ENCODE measurements at regions not wholly inside any gene's neighbourhood (a gene's known extent, or its start where the extent isn't known, plus 50 kb on each side); places are given as distances from the start of the nearest gene placed in this dataset.

DNA sequence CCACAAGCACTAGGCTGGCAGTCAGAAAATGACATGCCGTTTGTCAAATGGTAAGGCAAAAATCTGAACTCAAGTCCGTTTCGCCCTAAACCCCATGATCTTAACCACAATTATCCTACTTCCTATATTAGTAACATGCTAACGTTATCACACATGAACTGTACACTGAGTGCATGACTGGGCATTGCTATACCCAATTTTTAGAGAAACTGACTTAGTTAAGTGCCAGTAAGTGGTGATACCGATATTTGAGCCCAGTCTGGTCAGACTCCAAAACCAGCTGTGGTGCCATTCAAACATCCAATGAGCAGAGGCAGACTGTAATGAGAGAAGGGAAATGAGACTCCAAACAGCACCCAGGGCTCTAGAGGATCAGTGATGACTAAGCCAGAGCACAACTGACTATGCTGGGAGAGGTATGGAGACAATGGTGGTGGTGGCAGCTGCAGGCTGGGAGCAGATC lies 311.7 kb upstream of the PKDCC start:
- no peak for DNase-seq

DNA sequence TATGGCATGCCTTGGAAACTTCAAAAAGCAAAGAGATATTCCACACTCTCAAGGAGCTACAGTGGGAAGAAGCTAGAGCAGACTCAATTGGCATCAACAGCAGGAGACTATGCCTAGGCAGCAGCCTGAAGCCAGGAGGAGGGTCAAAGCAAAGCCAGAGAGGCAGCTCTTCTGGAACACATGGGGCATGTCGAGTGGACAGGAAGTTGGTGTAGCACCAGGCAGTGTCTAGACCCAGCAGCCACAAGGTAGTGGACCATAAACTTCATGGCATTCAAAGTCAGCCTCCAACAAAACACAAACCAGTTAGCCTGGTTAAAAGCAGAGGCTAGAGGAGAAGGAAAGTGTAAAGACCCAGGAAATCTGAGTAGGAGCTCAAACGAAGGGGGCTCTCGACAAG lies 311.2 kb upstream of the PKDCC start:
- DNase-seq: no peak

DNA sequence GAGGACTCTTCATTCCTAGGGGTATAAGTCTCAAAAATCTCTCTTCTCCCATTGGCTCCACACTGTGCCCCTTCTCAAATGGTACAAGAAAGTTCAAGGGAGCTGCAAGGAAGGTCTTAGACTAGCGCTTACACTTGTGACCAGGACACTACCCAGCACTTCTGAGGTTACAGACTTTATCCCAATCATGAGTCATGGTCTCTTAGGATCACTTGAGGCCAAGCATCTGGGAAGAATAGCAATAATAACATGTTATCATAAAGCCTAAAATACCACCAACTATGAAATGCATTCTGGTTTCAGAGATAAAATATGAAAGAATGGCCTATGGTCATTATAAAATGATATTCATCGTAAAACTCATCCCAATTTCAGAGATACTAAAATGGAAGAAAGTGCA lies 309.9 kb upstream of the PKDCC start:
- no peak for DNase-seq

DNA sequence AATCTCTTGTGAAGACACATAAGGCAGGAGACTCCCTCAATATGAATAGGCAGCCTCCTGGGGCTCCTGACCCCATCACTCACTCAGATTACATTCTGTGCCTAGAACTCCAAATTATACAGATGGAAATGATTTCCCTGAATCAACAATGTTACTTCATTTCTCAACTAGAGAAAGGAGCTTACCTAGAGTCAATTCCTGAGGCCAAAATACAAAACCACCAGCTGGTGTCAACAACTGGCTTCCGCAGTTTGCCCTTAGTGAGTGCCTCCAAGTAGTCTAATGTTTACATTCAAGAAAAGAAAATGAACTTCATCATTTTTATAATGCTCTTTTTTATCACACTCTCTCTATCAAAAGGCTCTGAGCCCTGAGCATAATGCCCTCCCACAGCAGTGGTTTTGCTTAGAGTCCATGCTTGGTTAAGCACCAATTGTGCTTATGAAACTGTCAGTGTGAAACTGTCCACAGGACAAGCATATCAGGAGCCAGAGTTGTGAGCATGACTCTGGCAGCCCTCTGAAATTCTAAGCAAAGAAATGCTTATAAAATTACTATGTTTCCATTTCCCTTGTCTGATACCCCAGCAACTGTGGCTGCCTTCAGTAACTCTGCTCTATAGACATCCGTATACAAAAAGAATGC lies 305.7 kb upstream of the PKDCC start:
- peak; percentile 29 for DNase-seq

DNA sequence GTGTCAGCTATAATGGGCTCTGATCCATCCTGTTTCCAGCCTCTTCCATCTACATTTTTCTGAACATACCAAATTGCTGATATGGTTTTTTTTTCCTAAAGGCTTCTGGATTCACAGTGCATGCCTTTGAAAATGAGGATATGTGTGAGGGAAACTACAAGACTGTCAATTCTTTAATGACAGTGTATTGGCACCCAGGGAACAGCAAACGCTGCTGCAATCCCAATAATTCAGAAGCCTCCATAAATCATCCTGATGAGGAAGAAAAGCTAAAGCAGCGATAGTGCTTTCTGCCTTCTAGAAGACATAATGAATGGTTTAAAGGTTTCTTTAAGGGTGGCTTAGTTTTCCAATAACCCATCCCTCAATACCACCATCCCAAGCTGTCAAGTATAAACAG lies 304.5 kb upstream of the PKDCC start:
- no peak for DNase-seq

DNA sequence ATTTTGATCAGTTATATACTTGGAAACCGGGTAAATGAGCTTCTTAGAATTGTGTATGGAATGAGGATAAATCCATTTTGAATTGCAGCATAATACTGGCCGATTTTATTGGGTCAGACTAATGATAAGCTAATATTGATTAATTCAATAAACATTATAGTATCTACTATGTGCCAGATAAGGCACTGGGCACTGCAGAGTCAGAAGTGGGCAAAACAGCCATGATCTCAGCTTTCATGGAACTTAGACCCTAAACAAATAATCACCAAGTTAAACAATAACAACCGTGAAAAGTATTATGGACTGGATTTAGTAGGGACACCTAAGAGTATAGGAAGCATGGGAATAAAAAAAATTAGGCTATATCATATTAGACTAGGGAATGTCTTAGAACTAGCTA lies 297.0 kb upstream of the PKDCC start:
- no peak for DNase-seq

DNA sequence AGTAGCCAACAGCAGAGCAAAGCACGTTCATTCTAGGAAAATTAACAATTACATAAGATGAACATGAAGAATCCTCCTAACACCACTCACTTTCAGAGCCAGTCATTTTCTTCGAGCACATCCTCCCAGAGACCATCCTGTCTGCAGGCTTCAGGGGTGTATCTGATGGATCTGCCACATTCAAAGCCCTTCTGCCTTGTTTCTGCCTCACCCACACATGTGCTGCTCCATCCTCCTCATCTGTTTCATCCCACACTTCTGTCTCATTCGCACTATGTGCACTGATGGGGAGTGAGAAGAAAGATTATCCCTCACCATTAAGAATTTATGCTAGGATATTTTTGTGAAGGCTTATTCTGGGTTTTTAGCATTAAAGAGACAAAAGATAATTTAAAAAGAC lies 287.9 kb upstream of the PKDCC start:
- DNase-seq: no peak

DNA sequence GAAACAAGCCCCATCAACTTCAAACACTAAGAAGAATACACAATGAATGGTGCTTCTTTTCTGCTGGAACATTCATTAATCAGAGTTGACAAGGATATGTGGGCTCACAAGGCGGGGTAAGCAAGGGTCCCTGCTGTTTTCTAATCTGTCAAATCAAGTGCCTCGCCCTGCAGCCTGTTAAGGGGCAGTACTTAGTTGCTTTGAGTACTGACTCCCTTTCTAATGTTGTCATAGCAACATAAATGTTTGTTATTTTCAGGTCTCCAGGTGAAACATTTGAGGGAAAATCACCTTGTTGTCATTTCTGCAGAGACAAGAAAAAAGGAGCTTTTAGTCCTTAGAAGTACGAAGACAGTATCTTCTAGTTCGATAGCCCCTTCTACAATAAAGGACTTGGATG lies 284.7 kb upstream of the PKDCC start:
- DNase-seq: peak; percentile 75

DNA sequence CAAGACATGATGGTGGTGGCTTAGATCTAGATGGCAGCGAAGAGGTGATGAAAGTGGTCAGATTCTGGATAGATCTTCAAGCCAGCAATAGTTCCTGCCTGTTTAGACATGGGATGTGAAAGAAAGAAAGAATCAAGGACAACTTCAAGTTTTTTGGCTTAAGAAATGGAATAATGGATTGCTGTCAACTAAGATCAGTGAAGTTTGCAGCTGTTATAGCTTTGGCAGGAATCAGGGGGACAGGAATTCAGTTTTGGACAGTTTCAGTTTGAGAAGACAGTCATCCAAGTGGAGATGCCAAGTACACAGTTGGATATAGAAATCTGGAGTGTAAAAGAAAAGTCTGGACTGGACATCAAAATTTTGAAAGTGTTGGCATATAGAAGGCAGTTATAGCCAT lies 283.7 kb upstream of the PKDCC start:
- no peak for DNase-seq

DNA sequence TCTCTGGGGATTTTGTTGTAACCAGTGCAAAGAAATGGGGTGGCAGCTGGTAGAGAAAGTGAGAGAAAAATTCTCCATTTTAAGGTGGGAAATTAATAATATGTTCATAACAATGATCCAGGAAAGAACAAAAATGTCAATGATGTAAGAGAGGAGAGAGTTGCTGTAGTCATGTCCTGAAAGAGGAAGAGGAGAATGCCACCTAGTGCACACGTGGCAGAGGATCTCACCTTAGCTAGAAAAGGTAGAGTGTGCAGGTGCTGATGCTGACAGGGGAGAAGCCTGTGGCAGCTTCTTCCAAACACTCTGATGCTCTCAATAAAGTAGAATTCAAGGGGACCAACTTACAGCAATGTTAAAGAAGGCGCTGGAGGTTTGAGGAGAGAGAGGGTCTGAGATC lies 282.9 kb upstream of the PKDCC start:
- peak; percentile 9 for DNase-seq

DNA sequence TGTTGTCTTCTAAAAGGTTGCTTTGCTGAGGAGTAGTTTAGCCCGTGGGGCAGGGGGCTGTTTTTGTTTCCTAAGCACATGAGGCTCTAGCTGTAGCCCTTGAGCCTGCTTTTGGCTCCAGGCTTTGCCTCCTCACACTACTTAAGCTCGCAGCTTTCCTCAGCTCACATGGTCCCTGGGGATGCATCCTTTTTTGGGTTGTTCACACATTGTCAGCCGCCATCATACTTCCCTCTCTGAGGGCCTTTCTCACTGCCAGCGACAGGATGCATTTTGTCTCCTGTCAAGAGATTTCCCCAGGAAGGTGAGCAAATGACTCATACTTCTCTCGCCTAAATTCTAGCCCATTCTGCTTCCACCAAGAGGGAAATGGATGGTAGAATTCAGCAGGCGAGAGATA lies 279.5 kb upstream of the PKDCC start:
- DNase-seq: no peak

DNA sequence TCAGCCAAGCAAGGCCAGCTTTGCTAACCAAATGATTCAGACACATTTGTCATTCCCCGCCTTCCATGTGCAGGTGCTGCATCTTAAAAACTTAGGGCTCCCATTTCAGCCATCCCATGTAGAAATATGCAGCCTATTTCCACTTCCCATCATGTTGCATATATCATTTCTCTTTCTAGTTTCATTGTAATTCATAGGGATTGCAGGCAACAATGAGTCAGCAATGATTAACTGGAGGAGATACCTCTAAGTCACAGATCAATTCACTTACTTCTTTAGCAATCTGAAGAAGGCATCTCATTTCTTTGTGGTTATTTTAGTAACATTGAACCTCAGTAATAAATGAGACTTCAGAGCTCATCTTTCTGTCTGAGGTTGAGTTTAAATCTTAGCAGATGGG lies 276.1 kb upstream of the PKDCC start:
- DNase-seq: no peak

DNA sequence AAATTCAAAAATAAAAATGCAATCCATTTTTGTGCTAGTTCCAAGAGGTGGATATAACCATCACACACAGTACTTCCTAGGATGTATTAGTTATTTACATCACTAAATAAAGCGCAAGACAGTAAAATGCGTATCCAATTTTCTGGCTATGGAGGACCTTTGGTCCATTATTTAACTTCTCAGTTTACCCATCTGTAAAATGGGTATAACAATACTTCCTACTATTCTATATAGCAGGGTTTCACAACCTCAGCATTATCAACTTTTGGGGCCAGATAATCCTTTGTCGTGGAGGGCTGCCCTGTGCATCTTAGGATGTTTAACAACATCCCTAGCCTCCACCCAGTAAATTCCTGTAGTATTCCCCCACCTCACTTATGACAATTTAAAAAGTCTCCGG lies 275.1 kb upstream of the PKDCC start:
- DNase-seq: no peak

DNA sequence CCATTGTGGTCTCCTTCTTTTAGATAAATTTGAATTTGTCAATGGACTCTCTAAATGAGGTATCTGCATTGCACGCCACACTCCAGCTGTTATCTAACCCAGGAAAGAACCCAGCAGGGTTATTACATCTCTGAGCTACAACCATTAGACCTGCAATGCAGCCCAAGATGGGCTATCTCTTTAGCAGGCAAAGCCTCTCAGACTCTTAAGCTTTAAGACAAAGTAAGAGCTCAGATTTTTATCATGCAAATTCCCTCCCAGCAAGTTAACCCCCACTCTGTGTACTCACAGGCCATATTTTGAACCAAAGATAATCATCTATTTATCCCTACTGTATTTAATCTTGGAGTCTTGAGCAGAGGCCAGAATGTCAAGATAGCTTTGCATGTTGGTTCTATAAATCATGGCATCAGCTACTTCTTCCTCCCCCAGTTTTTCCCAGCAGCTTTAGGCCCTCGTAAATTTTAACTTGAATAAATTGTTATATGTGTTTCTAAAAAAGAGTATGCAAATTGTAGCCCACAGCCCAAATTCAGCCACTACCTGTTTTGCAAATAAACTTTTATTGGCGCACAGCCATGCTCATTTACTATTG lies 273.7 kb upstream of the PKDCC start:
- no peak for DNase-seq

DNA sequence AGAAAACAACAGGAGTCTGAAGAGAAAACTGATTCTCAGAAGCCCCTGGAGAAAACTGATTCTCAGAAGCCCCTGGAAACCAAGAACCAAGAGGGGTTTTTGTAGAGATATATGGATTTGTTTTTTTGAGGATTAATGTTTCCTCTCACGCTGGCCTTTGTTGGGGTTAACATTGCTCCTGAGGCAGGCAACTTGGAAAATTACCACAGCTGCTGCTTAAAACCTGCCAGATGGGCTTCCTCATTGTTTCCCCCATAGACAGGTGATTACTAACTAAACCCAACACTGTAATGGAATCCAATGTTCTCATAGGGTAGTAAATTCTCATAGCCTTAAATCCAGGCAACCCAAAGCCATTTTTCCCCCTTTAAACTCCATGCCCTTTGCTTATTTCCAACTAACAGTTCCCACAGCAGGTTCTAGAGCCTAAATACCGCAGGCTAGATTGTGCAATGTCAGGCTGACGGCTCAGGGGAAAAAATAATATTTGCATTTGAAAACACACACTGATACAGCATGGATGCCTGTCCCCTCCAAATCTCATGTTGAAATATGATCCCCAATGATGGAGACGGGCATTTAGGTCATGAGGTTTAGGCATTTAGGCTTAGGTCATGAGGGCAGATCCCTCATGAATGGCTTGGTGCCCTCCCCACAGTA lies 272.3 kb upstream of the PKDCC start:
- DNase-seq: no peak

DNA sequence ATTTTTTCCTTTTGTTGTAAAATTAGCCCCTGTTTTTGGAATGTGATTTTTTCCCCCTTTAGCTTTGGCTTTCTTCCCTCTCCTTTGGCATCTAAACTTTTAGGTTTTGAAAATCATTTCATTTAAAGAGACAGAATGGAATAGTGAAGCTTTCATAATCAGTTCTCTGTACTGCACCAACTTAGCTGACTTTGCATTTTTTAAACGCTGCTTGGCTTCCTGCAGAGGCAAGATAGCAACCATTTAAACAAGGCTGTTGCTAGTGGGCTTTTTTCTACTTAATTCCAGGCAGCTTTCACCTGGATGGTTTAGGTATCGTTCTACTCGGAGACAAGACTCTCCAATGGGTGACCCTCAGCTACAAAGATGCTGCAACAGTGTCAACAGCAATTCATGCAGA lies 267.9 kb upstream of the PKDCC start:
- DNase-seq: no peak

DNA sequence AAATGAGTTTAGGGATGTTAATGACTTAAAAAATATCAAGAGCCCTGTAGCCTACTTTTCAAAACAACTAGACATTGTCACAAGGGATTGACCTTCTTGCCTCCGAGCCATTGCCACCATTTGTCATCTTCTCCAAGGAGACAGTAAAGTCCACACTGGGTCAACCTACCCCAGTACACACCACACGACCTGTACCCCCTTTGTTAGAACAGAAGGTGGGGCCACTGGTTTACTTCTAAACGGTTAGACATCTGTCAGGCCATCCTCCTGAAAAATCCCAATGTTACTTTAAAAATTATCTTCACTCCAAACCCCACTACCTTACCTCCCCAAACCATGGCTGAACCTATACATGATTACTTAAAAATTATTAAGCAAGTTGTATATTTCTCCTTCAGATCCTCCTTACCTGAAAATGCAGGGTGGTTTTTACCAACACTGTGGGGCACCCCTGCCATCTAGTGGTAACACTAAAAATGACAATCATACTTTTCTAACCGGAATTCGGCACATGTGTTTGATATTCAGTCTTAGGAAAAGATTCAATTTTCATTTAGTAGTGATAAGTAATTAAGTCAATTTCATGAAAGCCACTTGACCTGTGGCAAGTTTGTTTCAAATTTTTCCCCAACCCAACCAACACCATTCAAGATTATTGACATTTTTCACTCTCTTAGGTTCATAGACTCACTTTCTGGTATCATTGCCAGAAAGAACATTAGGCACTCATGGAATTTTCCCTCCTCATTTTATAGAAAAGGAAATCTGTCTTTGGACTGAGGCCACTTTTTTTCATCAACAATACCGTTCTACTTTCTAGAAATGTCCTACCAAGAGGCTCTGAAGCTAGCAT lies 265.3 kb upstream of the PKDCC start:
- DNase-seq: peak; percentile 41

DNA sequence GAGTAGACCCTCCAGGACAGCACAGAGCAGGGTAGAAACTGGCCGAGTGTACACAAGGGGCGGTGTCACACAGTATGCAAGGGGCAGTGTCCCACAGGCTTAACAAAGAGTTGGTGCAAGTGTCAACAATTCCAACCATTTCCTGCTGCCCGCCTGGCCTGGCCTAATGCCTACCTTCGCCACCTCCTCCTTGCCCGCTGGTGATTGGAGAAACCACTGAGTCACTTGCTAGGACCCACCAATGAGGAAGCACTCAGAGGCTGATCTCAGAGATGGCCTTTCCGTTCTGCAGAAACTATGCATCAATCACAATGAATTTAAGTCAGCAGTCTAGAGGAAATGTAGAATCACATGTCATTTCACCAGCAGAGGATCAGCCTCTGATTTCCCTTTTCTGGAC lies 263.3 kb upstream of the PKDCC start:
- DNase-seq: no peak

DNA sequence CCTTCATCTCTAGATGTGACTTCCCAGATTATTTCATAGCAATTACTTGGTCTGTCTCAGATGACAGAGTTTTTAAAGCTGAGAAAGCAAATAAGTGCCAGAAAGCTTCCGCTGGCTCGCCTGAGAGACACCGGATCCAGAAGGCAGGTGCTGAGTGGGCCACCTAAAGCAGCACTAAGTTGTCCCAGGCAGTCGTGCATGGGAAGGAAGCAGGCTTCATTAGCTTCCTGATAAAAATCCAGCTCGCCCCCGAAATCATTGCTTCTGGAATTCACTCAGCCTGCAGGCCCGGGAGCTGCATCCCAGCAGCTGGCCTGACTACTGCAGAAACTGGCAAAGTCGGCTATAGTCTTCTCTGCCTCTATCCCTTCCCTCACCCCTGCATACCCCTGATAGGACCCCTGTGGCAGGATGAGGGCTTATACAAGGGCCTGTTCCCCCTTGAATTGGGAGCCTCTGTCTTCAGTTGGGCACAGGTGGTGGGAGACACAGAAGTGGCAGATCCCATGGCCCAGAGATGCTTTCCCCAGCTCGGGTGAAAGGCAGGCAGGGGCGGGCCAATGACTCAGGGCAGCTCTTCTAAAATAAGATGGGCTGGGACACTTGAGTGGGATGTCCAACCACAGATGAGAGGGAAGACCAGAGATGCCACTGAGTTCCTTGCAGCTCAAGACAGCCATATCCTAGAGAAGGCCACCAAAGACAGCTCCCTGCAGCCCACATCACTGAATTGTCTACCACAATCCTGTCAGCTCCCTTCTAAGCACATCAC lies 262.4 kb upstream of the PKDCC start:
- DNase-seq: no peak

DNA sequence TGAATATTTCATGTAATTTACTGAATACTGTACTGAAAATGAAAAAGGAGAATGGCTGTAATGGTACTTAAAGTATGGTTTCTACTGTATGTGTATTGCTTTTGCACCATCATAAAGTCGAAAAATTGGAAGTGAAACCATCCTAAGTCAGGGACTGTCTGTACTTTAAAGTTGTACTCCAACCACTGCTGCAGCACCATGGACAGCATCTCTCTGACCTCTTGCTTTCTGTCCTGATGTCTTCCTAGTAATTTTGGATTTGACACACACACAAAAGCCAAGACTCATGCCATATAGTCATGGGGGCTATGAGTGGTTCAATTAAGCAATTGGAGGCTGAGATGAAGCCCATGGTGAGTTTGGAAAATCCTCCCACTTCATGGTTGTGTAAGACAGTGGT lies 256.3 kb upstream of the PKDCC start:
- DNase-seq: no peak

DNA sequence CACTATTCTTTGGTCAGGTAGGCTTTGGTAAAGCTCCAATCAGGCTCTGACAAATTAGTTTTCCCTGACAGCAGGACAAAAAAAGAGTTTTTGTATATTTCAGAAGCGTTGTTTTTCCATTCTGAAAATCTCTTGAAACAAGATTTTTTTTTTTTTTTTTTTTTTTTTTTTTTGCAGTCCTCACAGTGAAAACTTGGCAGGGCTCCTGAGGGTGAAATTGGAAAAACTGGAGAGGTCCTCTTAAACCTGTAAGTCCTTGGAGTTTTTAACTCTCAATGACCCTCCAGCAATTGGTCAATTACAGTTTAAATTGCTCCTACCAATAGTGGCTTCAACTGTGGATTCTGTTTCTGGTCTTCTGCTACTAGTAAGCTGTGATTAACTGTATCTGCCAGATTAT lies 244.5 kb upstream of the PKDCC start:
- no peak for DNase-seq

DNA sequence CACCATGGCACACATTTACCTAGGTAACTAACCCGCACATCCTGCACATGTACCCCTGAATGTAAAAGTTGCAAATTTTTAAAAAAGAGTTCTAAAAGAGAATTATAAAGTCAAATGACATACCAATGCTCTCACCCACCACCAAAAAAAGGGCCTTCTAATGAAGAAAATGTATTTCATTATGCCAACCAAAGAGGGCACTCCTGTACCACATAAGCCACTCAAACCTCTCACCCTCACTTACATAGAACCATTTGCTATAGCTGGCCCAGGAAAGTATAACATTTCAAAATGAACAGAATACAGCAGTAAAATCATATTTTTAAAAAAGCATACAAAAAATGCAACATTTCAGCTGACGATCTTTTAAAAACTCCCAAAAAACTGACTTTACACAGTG lies 241.5 kb upstream of the PKDCC start:
- no peak for DNase-seq

DNA sequence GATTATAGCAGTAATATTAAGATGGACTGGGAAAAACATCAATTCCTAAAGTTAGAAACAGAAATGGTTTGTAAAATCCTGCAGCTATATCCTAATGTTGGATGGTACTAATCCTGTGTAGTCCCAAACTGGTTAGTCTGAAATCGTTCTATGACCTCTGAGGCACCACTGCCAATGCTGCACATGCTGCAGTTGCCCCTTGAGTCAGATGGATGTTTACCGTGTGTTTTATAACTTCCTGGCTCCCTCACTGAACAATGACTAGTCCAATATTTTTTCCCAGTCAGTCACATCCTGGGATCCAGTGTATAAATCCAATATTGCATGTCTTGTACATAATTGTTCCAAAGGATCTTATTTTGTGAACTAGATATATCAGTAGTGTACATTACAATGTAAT lies 226.7 kb upstream of the PKDCC start:
- no peak for DNase-seq
